HG02571 (cell line): ENCODE measurements at regions not wholly inside any gene's neighbourhood (a gene's known extent, or its start where the extent isn't known, plus 50 kb on each side); places are given as distances from the start of the nearest gene placed in this dataset.

Experiments used
- ATAC-seq: cut with Tn5 transposase; IDR thresholded peaks from one replicate; pipeline ENCODE4 v1.9.1; 2021; ENCODE audit warnings: mild to moderate bottlenecking, moderate library complexity; ENCODE audit not compliant: unreplicated experiment

DNA sequence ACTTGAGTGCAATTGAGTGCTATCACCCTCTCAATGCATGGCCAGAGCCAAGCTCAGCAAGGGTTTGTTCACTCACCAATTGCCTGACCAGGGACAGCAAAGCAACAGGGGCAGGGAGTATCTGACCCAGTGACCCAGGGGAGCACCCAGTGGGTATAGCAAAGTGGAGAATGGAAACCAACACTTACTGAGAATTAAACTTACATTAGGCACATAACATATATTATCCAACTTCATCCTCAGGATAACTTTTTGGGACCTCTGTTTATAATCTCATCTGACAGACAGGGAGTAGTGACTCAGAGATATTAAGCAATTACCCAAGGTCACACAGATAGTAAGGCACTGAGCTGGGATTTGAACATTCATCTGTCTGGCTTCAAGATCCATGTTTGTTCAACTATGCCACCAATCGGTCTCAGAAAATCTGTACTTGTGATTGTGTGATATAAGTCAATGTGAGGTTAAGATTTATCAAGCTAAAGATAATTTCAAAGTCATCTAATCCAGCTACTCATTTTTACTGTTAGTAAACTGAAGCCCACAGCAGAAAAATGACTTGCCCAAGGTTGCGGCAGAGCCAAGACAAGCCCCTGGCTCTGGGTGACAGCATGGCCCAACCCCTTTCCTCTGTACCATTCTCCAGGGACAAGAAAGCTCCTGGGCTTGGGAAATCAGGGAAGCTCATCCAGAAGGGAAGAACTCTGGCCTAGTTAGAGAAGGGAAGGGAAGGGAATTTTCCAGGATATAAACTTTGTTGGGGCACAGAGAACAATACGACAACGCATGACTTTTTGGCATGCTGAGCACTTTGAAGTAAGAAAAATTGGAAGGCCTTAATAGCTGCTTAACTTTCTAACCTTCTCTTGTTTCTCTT lies 138.0 kb upstream of the SMAD3 start:
- ATAC-seq = no peak

DNA sequence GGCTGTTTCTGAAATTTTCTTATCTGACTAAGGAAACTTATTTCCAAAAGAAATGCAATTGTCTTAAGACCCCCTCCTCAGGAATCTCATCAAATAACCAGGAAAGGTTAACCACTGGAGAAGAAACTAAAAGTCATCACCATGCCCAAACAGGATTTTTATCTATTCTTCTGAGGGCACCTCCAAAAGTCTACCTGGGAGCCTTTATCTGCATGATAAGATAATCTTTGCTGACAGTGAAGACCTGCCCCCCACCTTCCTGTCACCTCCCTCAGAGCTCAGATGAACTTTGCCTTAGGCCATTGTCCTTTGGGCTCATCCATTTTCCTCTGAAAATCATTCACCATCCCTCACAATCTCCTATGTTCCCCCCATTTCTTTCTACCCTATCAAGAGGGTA lies 137.3 kb upstream of the SMAD3 start:
- ATAC-seq = no peak

DNA sequence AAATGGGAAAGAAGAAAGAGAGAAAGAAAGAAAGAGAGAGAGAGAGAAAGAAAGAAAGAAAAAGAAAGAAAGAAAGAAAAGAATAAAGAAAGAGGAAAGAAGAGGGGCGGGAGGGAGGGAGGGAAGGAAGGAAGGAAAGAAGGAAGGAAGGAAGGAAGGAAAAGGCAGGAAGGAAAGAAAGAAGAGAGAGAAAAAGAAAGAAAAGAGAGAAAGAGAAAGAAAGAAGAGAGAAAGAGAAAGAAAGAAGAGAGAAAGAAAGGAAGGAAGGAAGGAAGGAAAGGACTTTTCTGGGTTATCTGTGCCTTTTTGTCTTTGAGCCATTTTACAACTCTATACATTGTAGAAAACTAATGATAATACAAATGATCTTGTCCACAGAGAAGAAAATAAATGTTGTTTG lies 136.6 kb upstream of the SMAD3 start:
- no peak for ATAC-seq

DNA sequence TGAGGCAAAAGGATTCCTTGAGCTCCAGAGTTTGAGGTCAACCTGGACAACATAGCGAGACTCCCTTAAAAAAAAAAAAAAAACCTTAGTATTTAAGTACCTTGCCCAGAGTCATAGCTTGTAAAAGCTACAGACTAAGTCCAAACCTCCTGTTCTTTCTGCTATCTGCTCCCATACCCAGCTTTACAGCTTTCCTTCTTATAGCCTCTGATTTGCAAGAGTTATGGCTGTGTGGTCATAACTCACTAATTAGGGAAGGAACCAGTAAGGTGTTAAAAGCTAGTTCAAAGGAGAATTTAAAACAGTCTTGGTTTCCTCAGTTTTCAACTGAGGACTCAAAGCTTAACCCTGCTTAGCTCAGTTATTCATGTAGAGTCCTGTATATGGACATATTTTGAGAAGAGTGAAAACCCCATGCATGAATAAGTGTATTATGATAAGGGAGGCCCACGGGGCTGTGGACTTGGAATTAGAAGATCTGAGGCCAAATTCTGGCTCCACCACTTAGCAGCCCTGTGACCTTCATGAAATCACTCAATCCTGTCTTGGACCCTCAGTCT lies 135.5 kb upstream of the SMAD3 start:
- ATAC-seq = no peak

DNA sequence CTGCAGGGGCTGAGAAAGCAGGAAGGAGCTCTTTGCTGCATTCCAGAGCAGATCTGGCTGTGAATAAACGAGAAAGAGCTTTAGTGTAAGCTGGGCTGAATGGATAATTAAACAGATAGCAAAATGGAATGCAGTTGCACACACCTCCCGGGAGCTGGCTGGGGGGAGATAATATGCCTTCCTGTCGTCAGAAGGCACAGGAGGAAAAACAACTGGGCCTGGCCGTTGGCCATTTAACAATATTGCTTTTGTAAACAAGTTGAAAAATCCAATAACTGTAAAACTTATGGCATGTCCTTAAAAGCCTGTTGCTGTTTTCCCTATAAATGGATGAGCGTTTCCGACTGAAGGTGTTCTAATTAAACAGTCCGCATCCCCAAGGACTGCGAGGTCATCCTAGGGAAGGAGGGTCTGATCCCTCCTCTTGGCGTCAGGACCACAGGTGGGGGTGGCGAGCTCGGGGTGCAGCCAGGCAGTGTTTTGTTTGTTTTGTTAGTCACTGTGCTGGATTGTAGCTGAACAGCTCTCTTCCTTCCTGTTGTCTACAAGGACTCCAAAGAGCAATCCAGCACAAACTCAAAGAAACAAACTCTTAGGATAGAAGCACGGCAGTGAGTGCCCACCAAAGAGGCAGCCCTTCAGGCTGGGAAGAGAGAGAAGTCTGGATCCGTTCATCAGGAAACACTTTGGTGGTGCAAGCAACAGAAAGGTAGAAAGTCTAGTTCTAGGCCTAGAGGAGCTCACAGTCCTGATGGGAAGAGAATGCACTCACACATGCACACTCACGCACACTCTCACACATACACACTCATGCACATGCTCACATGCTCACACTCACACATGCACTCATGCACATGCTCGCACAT lies 133.4 kb upstream of the SMAD3 start:
- ATAC-seq = no peak

DNA sequence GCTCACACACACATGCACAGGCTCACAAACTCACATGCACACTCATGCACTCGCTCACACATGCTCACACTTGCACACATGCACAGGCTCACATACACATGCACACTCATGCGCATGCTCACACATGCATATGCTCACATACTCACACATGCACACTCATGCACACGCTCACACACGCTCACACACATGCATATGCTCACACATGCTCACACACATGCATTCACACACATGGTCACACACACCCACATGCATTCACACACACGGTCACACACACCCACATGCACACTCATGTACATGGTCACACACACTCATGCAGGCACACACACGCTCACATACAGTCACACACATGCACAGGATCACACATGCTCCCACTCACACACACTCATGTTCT lies 132.8 kb upstream of the SMAD3 start:
- ATAC-seq = no peak

DNA sequence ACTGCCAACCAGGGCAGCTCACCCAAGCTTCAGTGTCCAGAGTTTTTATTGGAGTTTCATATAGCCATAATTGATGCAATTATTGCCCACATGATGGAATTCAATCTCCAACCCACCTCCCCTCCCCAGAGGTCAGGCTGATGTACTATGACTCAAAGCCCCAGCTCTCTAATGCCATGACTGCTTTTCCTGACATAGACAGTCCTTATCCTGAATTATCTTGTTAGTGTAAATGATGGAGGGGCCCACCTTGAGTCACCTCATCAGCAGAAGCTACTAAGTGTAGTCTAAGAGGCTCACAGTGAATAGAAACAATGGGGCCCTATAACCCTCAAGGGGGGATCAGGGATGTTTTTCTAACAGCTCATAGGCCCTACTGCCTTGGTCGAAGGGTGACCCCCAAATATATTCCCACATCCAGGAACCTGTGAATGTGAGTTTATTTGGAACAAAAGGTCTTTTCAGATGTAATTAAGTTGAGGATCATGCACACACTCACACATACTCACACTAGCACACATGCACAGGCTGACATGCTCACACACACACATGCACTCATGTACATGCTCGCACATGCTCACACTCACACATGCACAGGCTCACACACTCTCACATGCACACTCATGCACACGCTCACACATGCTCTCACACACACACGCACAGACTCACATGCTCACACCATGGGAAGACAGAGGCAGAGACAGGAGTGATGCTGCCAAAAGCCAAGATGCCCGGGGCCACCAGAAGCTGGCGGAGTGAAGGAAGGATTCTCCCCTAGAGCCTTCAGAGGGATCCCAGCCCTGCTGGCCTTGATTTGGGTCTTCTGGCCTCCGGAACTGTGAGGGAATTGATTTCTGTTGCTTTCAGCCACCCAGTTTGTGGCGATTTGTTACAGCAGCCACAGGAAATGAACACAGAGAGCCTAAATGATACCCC lies 131.2 kb upstream of the SMAD3 start:
- ATAC-seq = no peak

DNA sequence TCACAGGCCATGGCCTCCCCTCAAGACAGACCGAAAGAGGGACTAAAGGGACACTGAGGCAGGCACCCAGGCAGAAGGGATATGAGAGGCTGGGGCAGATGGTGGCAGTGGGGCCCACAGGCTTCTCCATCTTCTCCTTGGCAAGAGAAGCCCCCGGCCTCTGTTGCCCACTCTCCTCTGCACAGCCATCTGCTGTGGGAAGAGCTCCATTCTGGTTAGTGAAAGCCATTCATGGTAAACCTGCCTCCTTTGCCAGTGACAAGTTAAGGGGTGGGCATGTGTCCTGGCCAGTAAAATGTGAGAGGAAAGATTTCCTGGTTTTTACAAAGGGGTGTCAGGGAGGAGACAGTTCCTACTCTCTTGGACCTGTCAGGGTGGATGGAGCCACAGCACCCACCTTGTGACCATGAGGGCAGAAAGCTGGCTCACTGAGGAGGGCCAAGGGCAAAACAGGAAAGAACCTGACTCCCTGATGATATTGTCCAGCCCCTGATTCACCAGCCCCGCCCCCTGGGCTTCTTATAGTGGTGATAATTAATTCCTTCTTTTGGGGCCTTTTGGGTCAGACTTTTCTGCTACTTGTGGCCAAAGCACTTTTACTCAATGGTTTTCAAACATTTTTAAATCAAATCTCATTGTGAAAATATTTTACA lies 130.4 kb upstream of the SMAD3 start:
- ATAC-seq = no peak

DNA sequence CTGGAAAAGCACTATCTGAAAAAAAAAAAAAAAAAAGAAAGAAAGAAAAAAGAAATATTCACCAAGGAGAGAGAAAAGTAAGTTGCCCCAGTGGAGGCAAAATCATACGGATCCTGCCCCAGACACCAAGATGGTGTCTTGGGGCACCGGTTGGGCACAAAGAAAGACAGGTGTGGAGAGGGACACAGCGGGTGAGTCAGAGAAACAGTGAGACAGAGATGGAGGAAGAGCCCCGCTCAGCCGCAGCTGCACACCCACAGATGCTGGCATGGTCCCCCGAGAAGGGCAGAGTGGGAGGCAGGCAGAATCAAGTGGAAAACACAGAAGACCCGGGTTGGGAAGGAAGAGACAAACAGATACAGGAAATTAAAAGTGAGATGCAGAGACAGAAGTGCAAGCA lies 129.7 kb upstream of the SMAD3 start:
- no peak for ATAC-seq

DNA sequence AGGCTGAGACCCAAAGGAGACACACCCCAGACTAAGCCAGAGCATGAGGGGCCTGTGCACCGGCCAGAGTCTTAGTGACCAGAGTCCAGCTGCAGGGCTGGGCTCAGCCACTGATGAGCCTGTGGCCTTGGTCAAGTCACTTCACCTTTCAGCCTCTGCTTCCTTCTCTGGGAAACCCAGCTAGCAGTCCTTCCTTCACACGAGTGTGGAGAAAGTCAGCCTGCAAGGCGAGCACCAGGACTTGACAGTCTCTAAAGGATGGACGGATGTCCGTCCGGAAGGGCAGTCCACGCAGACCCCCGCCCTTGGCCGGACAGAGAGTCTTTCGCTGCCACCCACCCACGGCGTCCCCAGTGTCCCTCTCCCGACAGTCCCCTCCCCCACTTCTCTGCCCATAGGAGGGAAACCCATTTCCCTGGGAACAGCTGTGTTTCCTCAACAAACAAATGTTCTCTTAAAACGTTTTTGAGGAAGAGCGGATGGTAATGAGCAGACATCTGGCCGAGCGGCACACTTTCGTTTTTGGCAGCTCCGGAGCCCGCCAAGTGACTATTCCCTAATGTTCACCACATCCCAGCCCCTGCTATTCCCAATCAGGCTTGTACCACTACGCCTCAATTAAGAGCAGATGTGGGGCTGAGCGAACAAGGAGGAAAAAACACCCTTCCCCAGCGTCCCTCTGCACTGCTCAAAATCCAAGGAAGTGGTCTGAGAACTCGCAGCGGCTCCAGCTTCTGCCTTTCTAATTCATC lies 129.1 kb upstream of the SMAD3 start:
- no peak for ATAC-seq

DNA sequence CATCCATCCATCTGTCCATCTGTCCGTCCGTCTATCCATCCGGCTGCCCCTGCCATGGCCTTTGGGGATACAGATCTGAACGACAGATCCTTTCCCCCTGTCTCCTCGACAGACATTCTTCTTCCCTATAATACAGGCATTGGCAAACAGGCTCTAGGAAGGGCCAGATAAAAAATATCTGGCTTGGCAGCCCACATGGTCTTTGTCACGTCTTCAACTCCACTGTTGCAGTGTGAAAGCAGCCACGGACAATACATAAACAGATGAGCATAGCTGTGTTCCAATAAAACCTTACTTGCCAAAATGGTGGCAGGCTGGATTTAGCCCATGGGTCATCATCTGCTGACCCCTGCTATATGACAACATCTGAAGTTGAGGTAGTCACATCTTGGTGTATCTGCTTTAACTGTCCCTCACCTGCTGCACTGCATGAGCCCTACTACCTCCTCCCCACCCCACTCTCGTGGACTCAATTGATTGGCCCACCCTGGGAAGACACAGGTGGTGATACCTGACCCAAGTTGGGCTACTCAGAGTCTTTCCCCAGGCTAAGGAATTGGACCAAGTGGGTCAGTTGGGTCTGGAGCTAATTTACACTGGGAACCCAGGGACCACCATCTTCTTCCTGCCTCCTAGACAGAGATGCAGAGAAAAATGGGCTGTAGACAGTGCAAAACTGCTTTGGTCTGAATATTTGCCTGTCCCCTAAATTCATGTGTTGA lies 128.4 kb upstream of the SMAD3 start:
- ATAC-seq = no peak

DNA sequence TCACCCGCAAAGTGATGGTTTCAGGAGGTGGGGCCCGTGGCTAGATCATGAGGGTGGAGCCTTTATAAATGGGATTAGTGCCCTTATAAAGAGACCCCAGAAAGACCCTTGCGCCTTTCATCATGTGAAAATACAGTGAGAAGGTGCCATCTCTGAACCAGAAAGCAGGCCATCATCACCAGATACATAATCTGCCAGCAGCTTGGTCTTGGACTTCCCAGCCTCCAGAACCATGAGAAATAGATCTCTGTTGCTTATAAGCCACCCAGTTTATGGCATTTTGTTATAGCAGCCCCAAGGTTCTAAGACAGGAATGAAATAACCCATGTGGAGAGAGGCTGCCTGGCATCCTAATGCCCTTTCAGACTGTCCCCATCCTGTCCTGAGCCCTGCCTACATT lies 127.8 kb upstream of the SMAD3 start:
- ATAC-seq = no peak

DNA sequence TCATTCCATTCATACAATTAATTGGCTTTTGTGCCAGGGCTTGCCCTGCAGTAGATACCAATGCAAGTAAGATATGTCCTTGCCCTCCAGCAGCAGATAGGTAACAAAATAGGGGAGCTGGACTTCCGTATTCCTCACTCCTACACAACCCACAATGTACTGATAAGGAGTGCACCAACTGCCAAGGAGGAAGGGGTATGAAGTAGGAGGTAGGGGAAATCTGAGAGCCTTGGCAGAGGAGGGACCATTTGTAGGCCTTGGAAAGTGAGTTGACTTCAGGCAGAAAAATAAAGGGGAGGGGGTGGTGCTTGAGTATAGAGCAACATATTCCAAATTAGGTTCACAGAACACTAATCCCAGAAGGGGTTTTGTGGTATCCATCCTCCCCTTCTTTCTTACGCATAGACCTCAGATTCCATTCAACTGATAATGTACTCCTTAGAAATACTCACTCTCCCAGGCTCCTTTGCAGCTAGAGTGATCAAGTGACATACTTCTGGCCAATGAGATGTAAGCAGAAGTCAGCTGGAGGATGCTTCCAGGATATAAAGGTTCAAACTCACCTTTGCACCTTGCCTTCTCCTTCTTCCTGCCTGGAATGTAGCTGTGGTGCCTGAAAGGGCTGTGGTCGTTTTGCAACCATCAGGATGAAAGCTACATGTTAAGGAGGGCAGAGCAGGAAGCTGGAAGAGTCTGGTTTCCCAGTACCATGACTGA lies 127.1 kb upstream of the SMAD3 start:
- ATAC-seq = no peak

DNA sequence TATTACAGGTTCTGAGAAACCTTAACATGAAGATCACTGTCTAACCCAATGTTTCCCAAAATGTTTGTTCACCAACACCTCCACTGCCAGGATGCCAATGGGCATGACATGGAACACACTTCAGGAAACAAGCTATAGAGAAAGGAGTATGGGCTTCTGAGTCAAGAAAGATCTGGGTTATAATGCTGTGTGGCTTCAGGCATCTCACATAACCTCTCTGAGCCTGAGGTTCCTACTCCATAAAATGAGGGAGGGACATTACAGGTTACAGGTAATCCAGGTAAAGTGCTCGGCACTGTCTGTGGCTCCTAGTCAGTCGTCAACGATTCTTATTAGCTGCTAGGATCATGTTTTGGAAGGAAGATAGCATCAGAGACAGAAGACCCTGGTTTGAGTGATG lies 126.4 kb upstream of the SMAD3 start:
- no peak for ATAC-seq

DNA sequence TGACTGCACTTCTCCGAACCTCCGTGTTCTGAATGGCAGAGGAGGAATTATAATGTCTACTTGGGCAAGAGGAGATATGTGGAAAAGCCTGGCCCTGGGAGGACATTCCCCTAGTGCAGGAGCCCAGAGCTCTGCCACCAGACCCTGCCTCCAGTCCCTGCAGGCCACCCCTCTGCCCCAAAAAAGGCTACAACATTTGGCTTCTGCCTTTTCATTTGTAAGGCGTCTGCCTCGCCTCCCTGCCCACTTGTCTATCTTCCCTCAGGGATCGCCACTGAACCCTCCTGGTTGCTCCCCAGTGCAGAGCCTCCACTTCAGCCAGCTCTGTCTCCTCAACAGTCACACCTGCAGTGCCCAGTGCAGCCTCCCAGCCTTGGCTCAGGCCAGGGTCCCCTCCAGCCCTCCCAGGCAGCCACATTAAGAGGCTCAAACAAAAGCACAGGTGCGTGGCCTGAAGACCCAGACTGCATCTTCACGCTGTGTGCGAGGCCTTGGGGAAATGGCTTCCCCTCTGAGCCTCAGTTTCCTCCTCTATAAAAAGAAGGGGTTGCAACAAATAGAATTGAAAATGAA lies 125.9 kb upstream of the SMAD3 start:
- no peak for ATAC-seq

DNA sequence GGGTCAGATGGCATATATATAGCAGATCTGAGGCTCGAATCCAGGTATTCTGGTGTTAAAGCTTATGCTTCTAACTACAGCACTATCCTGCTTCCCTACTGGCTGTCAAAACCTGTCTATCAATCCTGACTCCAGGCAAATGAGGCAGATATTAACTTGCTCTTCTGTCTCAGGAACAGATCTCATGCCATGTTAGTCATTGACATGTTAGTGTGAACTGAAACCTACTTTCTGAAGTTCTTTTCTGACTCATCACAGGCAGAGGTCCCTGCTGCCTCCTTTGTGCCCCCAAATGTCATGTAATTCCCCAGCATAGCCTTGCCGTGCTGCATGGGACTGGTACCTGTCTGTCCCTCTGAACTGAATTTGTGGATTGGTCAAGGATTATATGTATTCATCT lies 125.0 kb upstream of the SMAD3 start:
- ATAC-seq = no peak

DNA sequence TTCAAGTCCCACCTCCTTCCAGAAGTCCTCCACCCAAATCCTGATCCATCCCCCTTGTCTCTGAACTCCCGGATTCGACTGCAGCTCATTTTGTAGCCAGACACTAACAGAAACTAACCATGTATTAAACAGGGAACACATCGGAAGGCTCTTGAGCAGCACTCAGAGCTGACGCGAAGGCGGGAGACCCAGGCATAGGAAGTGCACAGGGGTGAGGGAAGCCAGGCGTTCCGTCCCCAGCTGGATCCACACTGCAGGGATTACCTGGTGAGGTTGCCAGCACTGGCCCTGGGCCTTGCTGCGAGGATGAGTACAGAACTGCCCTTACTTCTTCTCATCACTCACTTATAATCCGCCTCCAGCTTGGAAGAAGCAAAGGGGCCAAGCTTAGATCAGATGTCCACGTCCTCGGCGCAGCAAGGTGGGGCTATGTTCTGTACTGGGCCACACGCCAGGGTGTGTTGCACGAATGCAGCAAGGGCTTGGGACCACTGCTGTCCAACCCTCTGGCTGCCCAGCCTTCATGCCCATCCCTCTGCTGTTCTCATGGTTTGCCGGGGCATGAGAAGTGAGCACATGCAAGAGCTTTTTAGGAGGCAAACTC lies 124.2 kb upstream of the SMAD3 start:
- ATAC-seq = no peak
